CD4-positive, alpha-beta T cell (primary cell): ENCODE measurements at regions not wholly inside any gene's neighbourhood (a gene's known extent, or its start where the extent isn't known, plus 50 kb on each side); places are given as distances from the start of the nearest gene placed in this dataset.

Experiments
- ATAC-seq: fragments of 200-7000 bp; cut with Tn5 transposase; one replicate; pipeline ENCODE4 v1.10.0; 2022; ENCODE audit warnings: mild to moderate bottlenecking; ENCODE audit not compliant: poor library complexity
- CTCF ChIA-PET: fragments of 350-600 bp; sonication (Branson Sonifier 250); formaldehyde crosslinking; loops from one replicate; lab custom pipeline; 2021; ENCODE audit warnings: antibody characterized with exemption, inconsistent platforms; lab: Charles Lee
- POLR2A ChIA-PET: fragments of 350-600 bp; sonication (Branson Sonifier 250); formaldehyde crosslinking; loops from one replicate; lab custom pipeline; 2021; ENCODE audit warnings: antibody characterized with exemption, inconsistent platforms; lab: Charles Lee
- DNase-seq, 14 experiments: peaks; one replicate each; pipeline ENCODE4 v3.0.0-alpha.2; 2013 to 2020; ENCODE audit warnings: mixed read lengths in 2 of 14
- H3K27ac ChIP-seq, 2 donors: one replicate each; pipeline versions ENCODE4 v1.5.1 to v1.7.0; 2013; ENCODE audit warnings: low read length in 2 of 2, low read depth in 1 of 2, mild to moderate bottlenecking in 1 of 2
- H3K27me3 ChIP-seq, 2 experiments: 1 replicate in 1 of 2; 2 replicates in 1 of 2; pipeline versions ENCODE4 v1.6.1 to v1.7.0; 2013; ENCODE audit warnings: low read length in 2 of 2, control low read depth in 1 of 2, mild to moderate bottlenecking in 1 of 2, moderate library complexity in 1 of 2; ENCODE audit not compliant: insufficient read depth in 2 of 2, control insufficient read depth in 1 of 2
- H3K36me3 ChIP-seq: one replicate; pipeline ENCODE4 v1.6.1; 2013; ENCODE audit warnings: low read length, control low read depth; ENCODE audit not compliant: insufficient read depth
- H3K4me1 ChIP-seq: one replicate; pipeline ENCODE4 v1.6.1; 2013; ENCODE audit warnings: low read length, control low read depth; ENCODE audit not compliant: insufficient read depth
- H3K4me3 ChIP-seq: one replicate; pipeline ENCODE4 v1.5.1; 2013; ENCODE audit warnings: mild to moderate bottlenecking, low read length, moderate library complexity
- H3K9me3 ChIP-seq, 2 experiments: 1 replicate in 1 of 2; 2 replicates in 1 of 2; pipeline versions ENCODE4 v1.6.1 to v1.7.0; 2013; ENCODE audit warnings: low read length in 2 of 2, mild to moderate bottlenecking in 2 of 2, control low read depth in 1 of 2, moderate library complexity in 1 of 2; ENCODE audit not compliant: control insufficient read depth in 1 of 2, insufficient read depth in 1 of 2
- H3K27ac Mint-ChIP-seq: one replicate; pipeline ENCODE4 v1.8.0; 2020; ENCODE audit warnings: mixed read lengths
- H3K27me3 Mint-ChIP-seq: one replicate; pipeline ENCODE4 v1.8.0; 2021; ENCODE audit warnings: mixed read lengths
- H3K36me3 Mint-ChIP-seq: one replicate; pipeline ENCODE4 v1.8.0; 2021; ENCODE audit warnings: low read depth, mixed read lengths
- H3K4me1 Mint-ChIP-seq: one replicate; pipeline ENCODE4 v1.8.0; 2021; ENCODE audit warnings: low read depth, mixed read lengths
- H3K4me3 Mint-ChIP-seq: one replicate; pipeline ENCODE4 v1.8.0; 2020; ENCODE audit warnings: mild to moderate bottlenecking, mixed read lengths
- H3K9me3 Mint-ChIP-seq: one replicate; pipeline ENCODE4 v1.8.0; 2020; ENCODE audit warnings: mixed read lengths
- intact Hi-C, 2 experiments: fragments of 100-400 bp; cut with DNase I in 1 of 2; cut with micrococcal nuclease in 1 of 2; formaldehyde crosslinking; loops; one replicate each; pipeline versions ENCODE4 v1.15.1 to v1.9.0; 2023 to 2025; cut with DNase I, micrococcal nuclease
- TF ChIP-seq, protein P1 (sequence below): fragments of 200-600 bp; IDR thresholded peaks from one replicate; pipeline ENCODE4 v1.8.0; 2022; ENCODE audit warnings: antibody characterized with exemption, mild to moderate bottlenecking

DNA sequence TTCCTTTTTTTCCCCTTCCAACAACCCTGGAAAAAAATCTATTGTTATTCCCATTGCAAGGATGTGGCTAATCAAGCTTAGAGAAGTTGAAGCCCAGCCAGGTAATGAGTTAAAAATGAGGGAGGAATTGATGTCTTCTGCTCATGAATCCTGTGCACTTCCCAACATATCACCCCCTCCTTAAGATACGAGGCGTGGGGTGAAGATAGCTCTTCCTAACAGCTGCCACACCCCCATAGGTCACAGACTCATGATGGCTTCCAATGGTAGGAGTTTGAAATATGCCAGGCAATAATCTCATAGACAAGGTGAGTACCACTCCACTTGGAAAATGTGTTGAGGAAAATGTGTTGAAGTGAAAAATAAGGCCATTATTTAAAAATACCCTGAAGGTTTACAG, 71.3 kb upstream of the HECW1 start:
- H3K4me3 Mint-ChIP-seq, result no peak overlapping the region
- H3K9me3 Mint-ChIP-seq, result no peaks in the 10 kb centered on the region
- intact Hi-C loops, result no loop called here
- no peaks in the 10 kb centered on the region for H3K9me3 ChIP-seq
- ATAC-seq, result no peak
- H3K27me3 ChIP-seq, result peaks cover 6 to 14% of the 10 kb centered on the region in 2 experiments
- TF ChIP-seq, protein P1, sequence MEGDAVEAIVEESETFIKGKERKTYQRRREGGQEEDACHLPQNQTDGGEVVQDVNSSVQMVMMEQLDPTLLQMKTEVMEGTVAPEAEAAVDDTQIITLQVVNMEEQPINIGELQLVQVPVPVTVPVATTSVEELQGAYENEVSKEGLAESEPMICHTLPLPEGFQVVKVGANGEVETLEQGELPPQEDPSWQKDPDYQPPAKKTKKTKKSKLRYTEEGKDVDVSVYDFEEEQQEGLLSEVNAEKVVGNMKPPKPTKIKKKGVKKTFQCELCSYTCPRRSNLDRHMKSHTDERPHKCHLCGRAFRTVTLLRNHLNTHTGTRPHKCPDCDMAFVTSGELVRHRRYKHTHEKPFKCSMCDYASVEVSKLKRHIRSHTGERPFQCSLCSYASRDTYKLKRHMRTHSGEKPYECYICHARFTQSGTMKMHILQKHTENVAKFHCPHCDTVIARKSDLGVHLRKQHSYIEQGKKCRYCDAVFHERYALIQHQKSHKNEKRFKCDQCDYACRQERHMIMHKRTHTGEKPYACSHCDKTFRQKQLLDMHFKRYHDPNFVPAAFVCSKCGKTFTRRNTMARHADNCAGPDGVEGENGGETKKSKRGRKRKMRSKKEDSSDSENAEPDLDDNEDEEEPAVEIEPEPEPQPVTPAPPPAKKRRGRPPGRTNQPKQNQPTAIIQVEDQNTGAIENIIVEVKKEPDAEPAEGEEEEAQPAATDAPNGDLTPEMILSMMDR, result no peak
- H3K4me3 ChIP-seq, result no peak overlapping the region
- no peaks in the 10 kb centered on the region for H3K36me3 ChIP-seq
- no peak for DNase-seq
- no peak overlapping the region for H3K27ac ChIP-seq
- ChIA-PET CTCF (no interaction called here), POLR2A (no interaction called here)
- no peaks in the 10 kb centered on the region for H3K4me1 Mint-ChIP-seq
- H3K36me3 Mint-ChIP-seq, result no peaks in the 10 kb centered on the region
- no peak overlapping the region for H3K27ac Mint-ChIP-seq
- H3K27me3 Mint-ChIP-seq, result peaks cover 48% of the 10 kb centered on the region
- H3K4me1 ChIP-seq, result no peaks in the 10 kb centered on the region

DNA sequence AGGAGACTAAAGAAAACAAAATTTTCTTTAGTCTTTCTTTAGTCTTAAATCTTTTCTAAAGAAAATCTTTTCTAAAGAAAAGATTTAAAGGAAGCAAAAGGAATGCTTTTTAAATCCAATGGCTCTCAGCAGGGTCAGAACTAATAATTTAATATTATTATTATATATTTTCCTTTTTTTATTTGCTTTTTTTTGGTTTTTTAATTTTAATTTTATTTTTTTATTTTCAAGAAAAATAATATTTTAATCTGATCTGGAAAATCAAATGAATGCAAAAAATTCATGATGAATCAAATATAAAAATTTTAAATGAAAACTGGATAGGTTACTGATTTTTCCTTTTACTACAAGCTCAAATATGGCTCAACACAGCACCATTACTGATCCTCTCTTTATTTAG, 70.7 kb upstream of the HECW1 start:
- no peaks in the 10 kb centered on the region for H3K9me3 Mint-ChIP-seq
- no peak for DNase-seq
- ChIA-PET CTCF (no interaction called here), POLR2A (no interaction called here)
- no peak overlapping the region for H3K27ac Mint-ChIP-seq
- H3K27me3 ChIP-seq, result peaks cover 7 to 14% of the 10 kb centered on the region in 2 experiments
- H3K4me3 ChIP-seq, result no peak overlapping the region
- TF ChIP-seq, protein P1, result no peak
- no peak overlapping the region for H3K4me3 Mint-ChIP-seq
- H3K36me3 ChIP-seq, result no peaks in the 10 kb centered on the region
- no peaks in the 10 kb centered on the region for H3K4me1 ChIP-seq
- no peak for ATAC-seq
- H3K4me1 Mint-ChIP-seq, result no peaks in the 10 kb centered on the region
- H3K36me3 Mint-ChIP-seq, result no peaks in the 10 kb centered on the region
- no peak overlapping the region for H3K27ac ChIP-seq
- H3K27me3 Mint-ChIP-seq, result peaks cover 48% of the 10 kb centered on the region
- no peaks in the 10 kb centered on the region for H3K9me3 ChIP-seq
- intact Hi-C loops, result no loop called here

DNA sequence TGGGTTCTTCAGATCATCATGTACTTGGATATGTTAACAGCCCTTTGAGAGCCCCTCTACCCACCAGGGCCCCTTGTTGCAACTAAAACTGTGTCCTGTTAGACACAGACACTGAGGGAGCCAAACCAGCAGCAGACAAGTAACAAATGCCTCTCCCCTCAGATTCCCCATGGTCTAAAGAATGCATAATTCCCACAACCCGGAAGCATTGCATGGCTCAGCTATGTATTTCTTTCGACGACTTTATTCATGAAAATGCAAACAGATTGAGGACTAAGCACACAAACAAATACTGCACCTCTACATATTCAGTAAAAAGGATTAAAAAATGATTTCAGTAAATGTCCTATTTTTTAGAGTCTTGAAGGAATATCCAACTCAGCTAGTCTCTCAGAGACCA, 70.1 kb upstream of the HECW1 start:
- H3K4me1 ChIP-seq, result no peaks in the 10 kb centered on the region
- Mint-ChIP-seq H3K9me3 (peaks cover 2% of the 10 kb centered on the region), H3K36me3 (no peaks in the 10 kb centered on the region), H3K27me3 (peaks cover 48% of the 10 kb centered on the region), H3K27ac (no peak overlapping the region), H3K4me3 (no peak overlapping the region), H3K4me1 (no peaks in the 10 kb centered on the region)
- intact Hi-C loops, result no loop called here
- TF ChIP-seq, protein P1, result no peak
- DNase-seq (no peak), ATAC-seq (no peak)
- H3K9me3 ChIP-seq, result no peaks in the 10 kb centered on the region
- H3K27me3 ChIP-seq, result peaks cover 12 to 14% of the 10 kb centered on the region in 2 experiments
- POLR2A ChIA-PET, result no interaction called here
- no peaks in the 10 kb centered on the region for H3K36me3 ChIP-seq
- CTCF ChIA-PET, result no interaction called here
- H3K4me3 ChIP-seq, result no peak overlapping the region
- H3K27ac ChIP-seq, result no peak overlapping the region
